Spleen (tissue), 7 donors: ENCODE measurements at regions not wholly inside any gene's neighbourhood (a gene's known extent, or its start where the extent isn't known, plus 50 kb on each side); places are given as distances from the start of the nearest gene placed in this dataset.
"Not testable (repeated sequence)": the region's sequence is repeated elsewhere in the genome, so short reads cannot be mapped to it uniquely, and the experiment has no call there.

Source experiments
- POLR2A ChIP-seq, 3 donors: fragments of 450-650 bp; IDR thresholded peaks; one replicate each; pipeline ENCODE4 v1.5.1; 2017; ENCODE audit warnings: antibody characterized with exemption in 3 of 3, mild to moderate bottlenecking in 1 of 3
- TF ChIP-seq, protein P1 (sequence below), 11 experiments: fragments of 200-600 bp in 7 of 11; fragments of 450-650 bp in 4 of 11; sonication (generic) in 4 of 11; IDR thresholded peaks in 8 of 11; conservative IDR thresholded peaks in 3 of 11; 1 replicate in 7 of 11; 2 replicates in 4 of 11; pipeline versions ENCODE4 v1.4.0 to v1.8.0; 2016 to 2021; ENCODE audit warnings: antibody characterized with exemption in 11 of 11, inconsistent platforms in 4 of 11, mild to moderate bottlenecking in 1 of 11
- donor health status: DM: no; HTN: no; CAD: no; lungs with moderate emphysema.
- donor health status: DM: no; HTN: no; CAD: no.
- donor health status: DM: no; HTN: no; CAD: no.

DNA sequence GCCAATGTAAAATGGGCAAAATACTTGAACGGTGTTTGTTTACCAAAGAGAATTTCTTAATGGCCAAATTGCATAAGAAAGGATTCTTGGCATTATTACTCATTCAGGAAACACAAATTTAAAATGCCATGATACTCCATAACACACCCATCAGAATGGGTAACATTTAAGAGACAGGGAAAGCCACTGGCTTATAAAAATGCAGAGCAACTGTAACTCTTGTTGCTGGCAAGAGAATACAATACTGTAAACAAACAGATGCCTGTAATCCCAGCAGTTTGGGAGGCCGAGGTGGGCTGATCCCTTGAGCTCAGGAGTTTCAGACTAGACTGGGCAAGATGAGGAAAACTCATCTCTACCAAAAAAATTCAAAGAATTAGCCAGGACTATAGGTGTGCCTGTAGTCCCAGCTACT, 125.8 kb upstream of the NBPF11 start:
- TF ChIP-seq, protein P1, sequence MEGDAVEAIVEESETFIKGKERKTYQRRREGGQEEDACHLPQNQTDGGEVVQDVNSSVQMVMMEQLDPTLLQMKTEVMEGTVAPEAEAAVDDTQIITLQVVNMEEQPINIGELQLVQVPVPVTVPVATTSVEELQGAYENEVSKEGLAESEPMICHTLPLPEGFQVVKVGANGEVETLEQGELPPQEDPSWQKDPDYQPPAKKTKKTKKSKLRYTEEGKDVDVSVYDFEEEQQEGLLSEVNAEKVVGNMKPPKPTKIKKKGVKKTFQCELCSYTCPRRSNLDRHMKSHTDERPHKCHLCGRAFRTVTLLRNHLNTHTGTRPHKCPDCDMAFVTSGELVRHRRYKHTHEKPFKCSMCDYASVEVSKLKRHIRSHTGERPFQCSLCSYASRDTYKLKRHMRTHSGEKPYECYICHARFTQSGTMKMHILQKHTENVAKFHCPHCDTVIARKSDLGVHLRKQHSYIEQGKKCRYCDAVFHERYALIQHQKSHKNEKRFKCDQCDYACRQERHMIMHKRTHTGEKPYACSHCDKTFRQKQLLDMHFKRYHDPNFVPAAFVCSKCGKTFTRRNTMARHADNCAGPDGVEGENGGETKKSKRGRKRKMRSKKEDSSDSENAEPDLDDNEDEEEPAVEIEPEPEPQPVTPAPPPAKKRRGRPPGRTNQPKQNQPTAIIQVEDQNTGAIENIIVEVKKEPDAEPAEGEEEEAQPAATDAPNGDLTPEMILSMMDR (IDR thresholded peaks at IDR 0.05 in 8 of 11, conservative IDR thresholded peaks at IDR 0.05 in 3 of 11), result not testable (repeated sequence)
- TF ChIP-seq POLR2A (IDR thresholded peaks at IDR 0.05), result not testable (repeated sequence)
